AG10803 (cell line): ENCODE measurements at regions not wholly inside any gene's neighbourhood (a gene's known extent, or its start where the extent isn't known, plus 50 kb on each side); places are given as distances from the start of the nearest gene placed in this dataset.

Experiments used
- DNase-seq: peaks from one replicate; pipeline ENCODE4 v3.0.0; 2010; ENCODE audit warnings: low read depth
- H3K4me3 ChIP-seq: 2 replicates; pipeline ENCODE4 v1.5.1; 2011; ENCODE audit warnings: mild to moderate bottlenecking, low read length, control low read depth
- TF ChIP-seq, protein P1 (sequence below): conservative IDR thresholded peaks from 2 replicates; pipeline ENCODE4 v1.5.1; 2011; ENCODE audit warnings: mild to moderate bottlenecking, low read length, control low read depth, inconsistent platforms

DNA sequence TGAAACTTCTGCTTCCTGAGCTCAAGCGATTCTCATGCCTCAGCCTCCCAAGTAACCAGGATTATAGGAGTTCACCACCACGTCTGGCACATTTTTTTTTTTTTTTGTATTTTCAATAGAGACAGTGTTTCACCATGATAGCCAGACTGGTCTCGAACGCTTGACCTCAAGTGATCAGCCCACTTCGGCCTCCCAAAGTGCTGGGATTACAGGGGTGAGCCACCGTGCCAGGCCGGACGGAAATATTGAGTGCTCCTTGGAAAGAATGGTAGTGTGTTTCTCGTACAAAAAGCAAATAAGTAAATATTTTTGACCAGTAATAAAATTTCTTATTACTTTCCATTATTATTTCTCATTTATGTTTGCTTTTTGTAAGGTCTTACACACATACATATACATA is 1307.9 kb upstream of the CDH6 start:
- no peak for DNase-seq
- no peak overlapping the region for H3K4me3 ChIP-seq
- TF ChIP-seq, protein P1, sequence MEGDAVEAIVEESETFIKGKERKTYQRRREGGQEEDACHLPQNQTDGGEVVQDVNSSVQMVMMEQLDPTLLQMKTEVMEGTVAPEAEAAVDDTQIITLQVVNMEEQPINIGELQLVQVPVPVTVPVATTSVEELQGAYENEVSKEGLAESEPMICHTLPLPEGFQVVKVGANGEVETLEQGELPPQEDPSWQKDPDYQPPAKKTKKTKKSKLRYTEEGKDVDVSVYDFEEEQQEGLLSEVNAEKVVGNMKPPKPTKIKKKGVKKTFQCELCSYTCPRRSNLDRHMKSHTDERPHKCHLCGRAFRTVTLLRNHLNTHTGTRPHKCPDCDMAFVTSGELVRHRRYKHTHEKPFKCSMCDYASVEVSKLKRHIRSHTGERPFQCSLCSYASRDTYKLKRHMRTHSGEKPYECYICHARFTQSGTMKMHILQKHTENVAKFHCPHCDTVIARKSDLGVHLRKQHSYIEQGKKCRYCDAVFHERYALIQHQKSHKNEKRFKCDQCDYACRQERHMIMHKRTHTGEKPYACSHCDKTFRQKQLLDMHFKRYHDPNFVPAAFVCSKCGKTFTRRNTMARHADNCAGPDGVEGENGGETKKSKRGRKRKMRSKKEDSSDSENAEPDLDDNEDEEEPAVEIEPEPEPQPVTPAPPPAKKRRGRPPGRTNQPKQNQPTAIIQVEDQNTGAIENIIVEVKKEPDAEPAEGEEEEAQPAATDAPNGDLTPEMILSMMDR, result no peak

DNA sequence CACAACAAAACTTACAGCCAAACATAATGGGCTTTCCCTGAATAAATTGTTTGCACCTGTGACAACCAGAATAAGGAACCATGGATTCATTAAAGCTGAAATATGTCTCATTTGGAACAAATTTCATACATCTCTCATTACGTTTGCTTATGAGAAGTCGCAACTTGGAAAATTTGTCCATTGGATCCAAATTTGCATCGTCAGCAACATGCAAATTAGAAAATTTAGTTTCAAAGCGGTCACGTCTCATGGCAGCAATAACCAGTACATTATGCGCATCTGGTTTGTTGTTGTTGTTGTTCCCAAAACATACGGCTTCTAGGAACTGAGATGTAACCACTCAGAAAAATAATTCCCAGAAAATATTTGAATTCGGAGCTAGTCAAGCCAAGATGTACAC is 1311.5 kb upstream of the CDH6 start:
- H3K4me3 ChIP-seq, result no peak overlapping the region
- TF ChIP-seq, protein P1, result no peak

DNA sequence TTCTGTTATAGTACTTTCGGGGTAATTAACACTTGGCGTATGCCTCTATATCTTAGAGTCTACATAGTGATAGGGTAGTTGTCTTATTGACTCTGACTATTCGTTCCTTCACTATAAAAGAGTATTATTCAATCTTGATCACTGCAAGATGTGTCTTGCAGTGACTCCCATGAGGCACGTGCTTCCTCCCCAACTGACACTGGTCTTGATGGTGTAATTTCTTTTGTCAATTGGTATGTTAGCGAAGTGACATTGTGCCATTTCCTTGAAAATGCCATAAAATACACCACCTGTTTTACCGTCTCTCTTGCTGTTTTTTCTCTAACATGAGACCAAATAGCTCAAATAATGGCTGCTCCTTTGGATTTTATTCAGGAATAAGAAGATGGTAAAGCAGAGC is 1314.1 kb upstream of the CDH6 start:
- DNase-seq, result no peak
- H3K4me3 ChIP-seq, result no peak overlapping the region
- TF ChIP-seq, protein P1, result no peak

More for the DNA sequence above, 1311.5 kb upstream of the CDH6 start:
- no peak for DNase-seq

DNA sequence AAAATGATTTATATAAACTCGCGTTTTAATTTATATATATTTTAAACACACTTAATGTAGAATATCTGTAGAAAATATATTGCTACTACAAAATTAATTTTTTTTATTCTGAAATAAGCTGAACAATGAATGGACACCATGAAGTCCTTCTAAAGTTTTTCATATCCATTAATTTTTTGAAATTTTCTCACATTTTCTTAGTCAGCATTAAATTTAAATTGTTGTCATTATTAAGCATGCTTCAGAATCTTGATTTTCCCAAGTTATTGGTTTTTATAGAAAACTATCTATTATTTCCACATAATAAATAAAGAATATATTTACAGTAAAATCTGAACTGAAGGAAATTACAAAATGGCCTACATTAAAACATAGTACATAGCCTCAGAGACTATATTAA is 1314.9 kb upstream of the CDH6 start:
- H3K4me3 ChIP-seq, result no peak overlapping the region
- no peak for DNase-seq
- TF ChIP-seq, protein P1, result no peak

DNA sequence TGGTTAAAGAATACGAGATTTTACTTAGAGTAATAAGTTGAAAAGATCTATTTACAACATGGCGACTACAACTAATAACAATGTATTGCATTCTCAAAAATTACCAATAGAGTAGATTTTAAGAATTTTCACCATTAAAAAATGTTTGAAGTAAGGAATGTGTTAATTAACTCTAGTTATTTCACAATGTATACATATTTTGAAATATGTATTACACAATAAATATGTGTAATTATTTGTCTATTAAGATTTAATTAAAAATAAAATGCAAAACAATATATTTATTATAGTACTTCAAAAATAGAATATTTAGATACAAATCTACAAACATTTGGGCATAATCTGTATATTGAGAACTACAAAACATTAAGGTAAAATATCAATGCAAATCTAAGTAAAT is 1326.3 kb upstream of the CDH6 start:
- no peak for DNase-seq
- H3K4me3 ChIP-seq, result no peak overlapping the region
- TF ChIP-seq, protein P1, result no peak

DNA sequence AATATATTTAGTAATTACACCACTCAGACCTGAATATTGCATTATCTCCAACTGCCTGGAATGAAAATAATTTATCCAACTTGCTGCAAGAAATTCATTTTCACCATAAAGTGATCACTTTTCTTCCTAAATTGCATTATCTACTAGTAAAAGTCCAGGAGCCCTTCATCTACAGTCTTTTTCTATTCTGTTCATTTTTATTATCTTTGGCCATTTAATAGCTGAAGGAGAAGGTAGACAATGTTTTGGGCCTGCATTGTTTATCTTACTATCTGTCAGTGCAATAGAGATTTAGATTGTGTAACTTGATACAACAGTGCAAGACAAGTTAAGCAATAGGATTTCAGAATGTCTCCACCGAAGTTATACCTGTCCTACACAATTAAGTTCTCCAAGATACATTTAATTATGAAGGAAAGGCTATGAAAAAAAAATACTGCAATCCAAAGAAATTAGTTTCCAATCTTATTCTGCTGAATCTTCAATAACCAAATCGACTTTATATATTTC is 1339.7 kb upstream of the CDH6 start:
- no peak overlapping the region for H3K4me3 ChIP-seq
- DNase-seq, result no peak
- TF ChIP-seq, protein P1, result no peak

DNA sequence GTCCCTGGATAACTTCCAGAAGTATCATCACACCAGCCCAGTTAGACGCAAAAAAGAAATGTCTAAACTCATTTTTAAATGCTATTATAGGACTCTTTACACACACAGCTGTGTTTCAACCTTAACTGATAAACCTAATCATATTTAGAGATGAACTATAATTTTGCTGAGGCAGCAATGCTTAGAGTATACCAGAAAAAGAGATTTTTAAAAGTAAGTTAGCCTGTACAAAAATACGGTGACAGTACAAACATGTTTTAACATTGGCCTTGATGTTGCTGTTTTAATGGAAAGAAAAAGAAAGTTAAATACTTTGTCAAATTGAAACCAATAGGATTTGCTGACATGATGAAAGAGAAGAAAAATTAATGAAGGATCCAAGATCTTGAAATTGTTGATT is 1341.2 kb upstream of the CDH6 start:
- TF ChIP-seq, protein P1, result no peak
- no peak for DNase-seq
- no peak overlapping the region for H3K4me3 ChIP-seq
